ENCODE measurements at regions not wholly inside any gene's neighbourhood (a gene's known extent, or its start where the extent isn't known, plus 50 kb on each side); places are given as distances from the start of the nearest gene placed in this dataset.

DNA sequence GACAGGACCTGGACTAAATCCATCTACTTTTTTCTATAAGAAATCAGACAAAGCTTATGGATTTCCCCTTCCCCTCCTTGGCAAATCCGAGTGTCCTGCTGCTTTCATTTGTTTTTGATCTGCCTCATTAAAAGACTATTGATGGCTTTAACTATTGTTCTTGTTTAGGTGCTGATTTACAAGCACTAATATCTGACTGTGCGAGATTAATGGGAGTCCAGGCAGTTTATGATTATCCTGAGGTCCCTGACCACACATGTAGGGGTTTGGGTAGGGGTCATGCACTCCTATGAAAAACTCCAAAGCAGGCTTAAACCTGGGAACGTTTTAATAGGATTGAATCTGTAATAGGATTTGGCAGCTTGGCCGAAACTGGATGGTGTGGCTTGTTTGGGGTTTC lies 317.5 kb upstream of the POU3F2 start:
- intact Hi-C loops (cut with micrococcal nuclease), result no loop called here

- intact Hi-C loops (cut with micrococcal nuclease), result no loop called here
Measured at GRCh38 chr6:98525860-98526259, 308.5 kb upstream of the POU3F2 start.

- intact Hi-C loops (cut with micrococcal nuclease), result no loop called here
Measured at GRCh38 chr6:98526465-98526864, 307.9 kb upstream of the POU3F2 start.

DNA sequence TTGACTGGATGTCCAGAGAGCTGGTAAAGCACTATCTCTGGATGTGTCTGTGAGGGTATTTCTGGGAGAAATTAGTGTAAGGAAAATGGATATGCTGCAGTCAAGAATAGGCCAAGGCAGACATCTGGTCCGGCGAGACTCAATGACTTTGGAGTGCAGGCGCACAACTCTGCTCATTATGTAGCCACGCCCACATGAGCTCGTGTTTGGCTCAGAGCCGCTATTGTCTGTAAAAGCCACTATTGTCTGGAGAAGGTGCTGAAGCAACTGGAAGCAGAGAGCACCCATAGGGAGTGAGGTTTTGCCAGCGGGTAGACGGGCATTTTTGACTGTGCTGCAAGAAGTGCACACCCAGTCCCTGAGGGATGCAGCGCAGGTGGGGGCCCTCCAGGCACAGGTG lies 305.0 kb upstream of the POU3F2 start:
- intact Hi-C loops (cut with micrococcal nuclease), result no loop called here

DNA sequence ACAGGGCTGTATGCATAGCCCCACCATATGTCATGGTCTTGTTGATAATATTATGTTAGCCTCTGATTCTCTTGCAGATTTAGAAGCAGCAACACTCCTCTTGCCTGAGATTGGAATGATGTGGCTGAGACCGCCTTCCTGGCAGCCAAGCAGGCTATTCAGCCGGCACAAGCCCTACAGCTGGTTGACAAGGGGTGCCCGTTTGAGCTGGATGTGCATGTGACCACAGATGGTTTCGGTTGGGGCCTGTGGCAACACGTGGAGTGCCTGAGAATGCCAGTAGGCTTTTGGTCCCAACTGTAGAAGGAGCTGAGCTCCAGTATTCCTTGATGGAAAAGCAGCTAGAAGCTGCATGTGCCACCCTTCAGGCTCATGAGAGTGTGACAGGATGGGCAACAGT lies 303.6 kb upstream of the POU3F2 start:
- intact Hi-C loops (cut with micrococcal nuclease), result no loop called here

DNA sequence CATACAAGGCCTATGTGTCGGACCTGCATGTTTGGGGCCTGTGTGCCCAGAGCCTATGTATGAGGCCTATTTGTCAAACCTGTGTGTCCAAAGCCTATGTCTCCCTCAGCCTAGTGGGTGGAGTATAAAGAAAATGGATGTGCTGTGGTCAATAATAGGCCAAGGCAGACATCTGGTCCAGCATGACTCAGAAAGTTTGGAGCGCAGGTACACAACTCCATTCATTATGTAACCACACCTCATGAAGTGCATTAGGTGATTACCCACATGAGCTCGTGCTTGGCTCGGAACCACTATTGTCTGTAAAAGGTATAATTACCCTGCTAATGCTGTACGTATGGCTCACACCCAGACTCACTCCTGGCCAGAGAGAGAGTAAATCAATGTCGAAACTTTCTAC lies 302.4 kb upstream of the POU3F2 start:
- intact Hi-C loops (cut with micrococcal nuclease), result no loop called here

GRCh38 chr6:98539741-98540140 lies 294.6 kb upstream of the POU3F2 start:
- intact Hi-C loops (cut with micrococcal nuclease), result no loop called here

- intact Hi-C loops (cut with micrococcal nuclease), result no loop called here
Measured at GRCh38 chr6:98546376-98546775, 288.0 kb upstream of the POU3F2 start.

- intact Hi-C loops (cut with micrococcal nuclease), result no loop called here
Measured at GRCh38 chr6:98547151-98547550, 287.2 kb upstream of the POU3F2 start.

DNA sequence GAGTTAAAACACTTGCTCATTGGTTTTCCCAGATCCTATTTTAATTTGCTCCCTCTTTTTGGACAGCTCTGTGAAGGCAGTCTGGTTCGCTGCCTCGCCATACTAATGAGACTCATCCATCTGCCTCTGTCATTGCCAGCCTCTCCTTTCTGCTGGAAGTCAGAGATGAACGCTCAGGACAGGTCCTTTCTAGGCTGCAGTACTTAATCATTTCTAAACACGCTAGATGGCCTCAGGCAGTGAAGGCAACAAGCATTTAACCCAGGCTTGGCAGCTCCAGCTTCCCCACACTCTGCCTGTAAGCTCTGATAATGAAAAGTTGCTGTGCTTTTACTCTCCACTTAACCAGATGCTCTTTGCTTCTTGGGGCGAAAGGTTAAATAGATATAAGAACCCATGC lies 286.7 kb upstream of the POU3F2 start:
- intact Hi-C loops (cut with micrococcal nuclease), result no loop called here

GRCh38 chr6:98548301-98548700 lies 286.1 kb upstream of the POU3F2 start:
- intact Hi-C loops (cut with micrococcal nuclease), result no loop called here

- intact Hi-C loops (cut with micrococcal nuclease), result no loop called here
Measured at GRCh38 chr6:98560418-98560817, 274.0 kb upstream of the POU3F2 start.

- intact Hi-C loops (cut with micrococcal nuclease), result no loop called here
Measured at GRCh38 chr6:98560841-98561240, 273.5 kb upstream of the POU3F2 start.

DNA sequence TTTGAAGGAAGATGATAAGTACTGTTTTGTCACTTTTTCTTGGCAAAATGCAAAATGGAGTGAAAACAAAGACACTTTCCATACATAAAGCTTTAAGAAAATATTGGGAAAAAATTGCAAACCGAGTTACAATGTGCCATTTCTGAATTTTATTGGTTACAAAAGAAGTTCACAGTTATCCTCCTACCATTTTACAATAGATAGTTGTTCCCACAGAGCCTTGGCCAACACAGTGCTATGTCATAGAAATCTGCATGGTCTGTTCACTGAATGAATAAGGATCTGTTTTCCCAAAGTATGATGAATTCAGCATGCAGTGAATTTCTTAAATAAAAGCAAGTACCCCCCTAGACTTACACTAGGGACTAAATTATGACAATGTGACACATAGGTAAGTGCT lies 268.2 kb upstream of the POU3F2 start:
- intact Hi-C loops (cut with micrococcal nuclease), result no loop called here

DNA sequence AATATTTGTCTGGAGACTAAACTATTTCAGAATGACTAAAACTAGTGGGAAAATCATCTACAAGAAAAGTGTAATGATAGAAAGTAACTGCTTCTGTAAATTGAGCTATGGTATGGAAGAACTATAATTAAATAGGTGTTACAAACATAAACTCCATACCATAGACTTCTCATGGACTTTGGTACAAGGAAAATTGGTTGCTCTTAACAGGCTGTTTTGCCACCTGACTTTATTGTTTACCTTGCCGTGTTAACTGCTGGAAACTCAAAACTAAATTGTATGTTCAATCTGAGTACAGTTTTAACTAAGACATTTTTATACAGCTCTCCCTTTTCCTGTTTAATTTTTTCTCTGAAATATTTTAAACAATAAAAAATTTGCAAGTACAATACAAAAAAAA lies 261.8 kb upstream of the POU3F2 start:
- intact Hi-C loops (cut with micrococcal nuclease), result no loop called here

- intact Hi-C loops (cut with micrococcal nuclease), result no loop called here
Measured at GRCh38 chr6:98574984-98575383, 259.4 kb upstream of the POU3F2 start.

DNA sequence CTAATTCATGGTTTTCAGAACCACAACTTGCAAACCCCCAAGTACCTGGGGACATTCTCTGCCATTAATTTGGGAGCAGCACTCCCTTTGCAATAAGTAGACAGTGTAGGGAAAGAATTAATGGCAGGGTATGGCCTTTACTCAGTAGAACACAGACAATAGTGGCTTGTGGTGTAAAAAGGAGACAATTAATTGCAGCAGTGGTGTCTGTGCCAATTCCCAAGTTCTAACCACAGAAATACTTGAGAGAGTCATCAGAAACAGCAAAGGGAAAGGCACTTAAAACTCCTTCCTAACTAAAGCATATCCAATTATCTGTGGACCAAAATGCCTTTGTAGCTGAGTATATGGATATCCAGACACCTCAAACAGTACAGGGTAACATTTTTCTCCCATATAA lies 257.6 kb upstream of the POU3F2 start:
- intact Hi-C loops (cut with micrococcal nuclease), result no loop called here

GRCh38 chr6:98578016-98578415 lies 256.4 kb upstream of the POU3F2 start:
- intact Hi-C loops (cut with micrococcal nuclease), result no loop called here

DNA sequence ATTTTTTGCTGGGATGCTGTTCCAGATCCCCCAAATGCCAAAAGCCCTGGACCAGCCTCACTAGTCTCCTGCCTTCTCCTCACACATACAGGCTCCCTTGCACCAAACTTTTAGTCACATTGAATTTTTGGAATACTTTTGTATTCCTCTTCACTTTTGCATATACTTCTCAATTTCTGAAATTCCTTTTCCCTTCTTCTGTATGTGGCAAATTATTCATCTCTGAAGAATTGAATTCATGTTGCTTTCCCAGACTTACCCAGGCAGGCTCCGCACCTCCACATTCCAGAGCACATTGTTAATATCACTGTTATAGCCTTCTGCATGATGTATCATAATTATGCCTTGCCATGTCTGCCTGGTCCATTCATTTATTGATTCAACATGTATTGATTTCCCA lies 255.3 kb upstream of the POU3F2 start:
- intact Hi-C loops (cut with micrococcal nuclease), result no loop called here

DNA sequence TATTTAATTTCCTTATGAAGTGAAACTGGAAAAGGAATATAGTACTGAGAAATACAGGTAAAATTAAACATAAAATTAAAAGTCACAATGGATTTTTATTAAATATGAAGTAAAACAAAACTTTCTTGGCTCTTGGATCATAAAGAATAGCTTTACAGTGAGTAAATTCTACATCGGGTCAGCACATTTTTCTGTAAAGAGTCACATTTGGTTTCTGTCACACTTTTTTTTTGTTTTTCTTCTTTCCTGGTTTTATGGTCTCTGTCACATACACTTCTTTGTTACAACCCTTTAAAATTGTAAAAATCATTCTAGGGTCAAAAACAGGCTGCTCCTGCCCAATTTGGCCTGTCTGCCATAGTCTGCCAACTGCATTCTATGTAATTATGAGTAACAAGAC lies 254.4 kb upstream of the POU3F2 start:
- intact Hi-C loops (cut with micrococcal nuclease), result no loop called here

DNA sequence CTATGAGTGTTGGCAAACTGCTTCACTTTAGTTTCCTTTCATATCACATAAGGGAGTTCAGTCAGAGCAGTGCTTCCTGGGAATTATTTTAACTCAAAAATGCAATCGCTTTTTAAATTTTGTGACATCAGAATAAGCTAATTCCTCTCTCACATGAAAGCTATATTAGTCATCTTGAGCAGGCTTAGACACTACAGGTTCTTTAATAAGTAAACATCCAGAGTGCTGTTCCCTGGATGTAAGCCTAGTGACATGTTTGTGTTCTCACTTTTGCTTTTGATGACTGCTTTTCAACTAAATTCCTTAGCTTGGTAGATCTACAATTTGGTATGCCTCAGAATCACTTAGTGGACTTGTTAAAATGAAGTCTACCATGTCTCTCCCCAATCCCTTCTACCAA lies 252.7 kb upstream of the POU3F2 start:
- intact Hi-C loops (cut with micrococcal nuclease), result no loop called here

GRCh38 chr6:98583506-98583905 lies 250.9 kb upstream of the POU3F2 start:
- intact Hi-C loops (cut with micrococcal nuclease), result no loop called here

DNA sequence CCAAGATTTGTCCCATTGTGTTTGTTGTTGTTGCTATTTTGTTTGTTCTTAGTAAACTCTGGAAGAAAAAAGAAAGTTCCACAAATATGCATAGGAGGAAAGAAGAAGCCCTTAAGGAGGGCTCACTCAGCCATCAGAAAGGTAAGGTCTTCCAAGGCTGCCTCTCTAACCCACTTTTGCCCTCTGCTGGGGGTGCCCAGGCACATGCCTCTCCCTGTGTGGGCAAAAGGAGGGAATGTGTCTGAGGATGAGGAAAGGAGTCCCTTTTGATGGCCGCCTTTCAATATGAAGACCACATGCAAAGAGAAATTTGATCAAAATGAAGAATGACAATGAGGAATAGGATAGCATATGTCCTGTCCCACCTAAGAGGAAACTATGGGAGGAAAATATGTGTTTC lies 248.2 kb upstream of the POU3F2 start:
- intact Hi-C loops (cut with micrococcal nuclease), result no loop called here

DNA sequence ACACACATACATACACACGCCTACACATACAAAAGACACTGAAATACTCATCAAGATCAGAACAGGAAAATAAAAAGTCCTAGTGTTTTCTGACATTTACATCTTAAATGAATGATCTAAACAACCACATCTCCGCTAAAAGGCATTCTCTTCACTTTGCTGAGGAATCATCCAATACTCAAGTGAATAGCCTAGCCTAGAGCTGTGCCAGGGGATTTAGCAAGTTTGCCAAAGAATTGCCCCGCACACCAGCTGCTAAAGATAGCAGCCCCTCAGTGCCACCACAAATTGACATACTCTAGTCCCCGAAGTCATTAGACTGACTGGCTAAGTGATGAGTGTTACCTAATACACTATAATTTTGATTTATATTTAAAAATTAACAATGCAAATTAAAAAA lies 246.8 kb upstream of the POU3F2 start:
- intact Hi-C loops (cut with micrococcal nuclease), result no loop called here

DNA sequence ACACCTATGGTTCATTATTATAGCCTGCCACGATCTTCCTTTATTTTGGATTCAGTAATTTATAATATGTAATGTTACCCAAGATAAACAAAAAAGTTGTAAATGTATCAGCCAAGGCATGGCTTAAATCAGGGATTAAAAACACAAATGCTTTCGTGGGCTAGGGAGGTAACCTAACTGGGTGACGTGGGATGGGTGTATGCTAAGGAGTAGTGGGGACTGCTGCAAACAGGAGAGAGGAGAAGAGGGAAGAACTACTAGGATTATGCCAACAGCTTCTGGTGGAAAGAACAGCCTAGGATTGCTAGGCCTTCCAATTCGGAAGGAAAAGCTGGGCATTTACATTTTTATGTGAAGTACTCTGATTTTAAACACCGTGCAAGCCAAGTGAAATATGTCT lies 244.8 kb upstream of the POU3F2 start:
- intact Hi-C loops (cut with micrococcal nuclease), result no loop called here

All from T-helper 2 cell treated with Interferon-gamma antibody and Interleukin-4, amounts not matched to agents 100 ng/mL and 5 ng/mL, for 36 hours (primary cell).